T1000 (cell line): ENCODE measurements at regions not wholly inside any gene's neighbourhood (a gene's known extent, or its start where the extent isn't known, plus 50 kb on each side); places are given as distances from the start of the nearest gene placed in this dataset.

ENCODE experiments used
- DNase-seq: peaks from one replicate; lab custom pipeline; 2025; ENCODE audit warnings: mixed read lengths; lab: John Stamatoyannopoulos, UW

GRCh38 chr12:75974323-75975187, 57.0 kb downstream of the PHLDA1 start:
- DNase-seq, result no peak

DNA sequence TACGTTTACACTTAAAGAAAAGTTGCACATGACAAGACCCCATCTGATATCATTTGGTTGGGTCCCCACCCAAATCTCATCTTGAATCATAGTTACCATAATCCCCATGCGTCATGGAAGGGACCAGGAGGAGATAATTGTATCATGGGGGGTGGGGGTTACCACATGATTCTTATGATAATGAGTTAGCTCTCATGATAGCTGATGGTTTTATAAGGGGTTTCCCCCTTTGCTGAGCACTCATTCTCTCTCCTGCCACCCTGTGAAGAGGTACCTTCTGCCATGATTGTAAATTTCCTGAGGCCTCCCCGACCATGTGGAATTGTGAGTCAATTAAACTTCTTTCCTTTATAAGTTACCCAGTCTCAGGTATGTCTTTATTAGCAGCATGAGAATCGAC, 60.3 kb downstream of the PHLDA1 start:
- no peak for DNase-seq

GRCh38 chr12:75970310-75970709, 61.3 kb downstream of the PHLDA1 start:
- no peak for DNase-seq

GRCh38 chr12:75969768-75970167, 61.8 kb downstream of the PHLDA1 start:
- DNase-seq, result no peak

DNA sequence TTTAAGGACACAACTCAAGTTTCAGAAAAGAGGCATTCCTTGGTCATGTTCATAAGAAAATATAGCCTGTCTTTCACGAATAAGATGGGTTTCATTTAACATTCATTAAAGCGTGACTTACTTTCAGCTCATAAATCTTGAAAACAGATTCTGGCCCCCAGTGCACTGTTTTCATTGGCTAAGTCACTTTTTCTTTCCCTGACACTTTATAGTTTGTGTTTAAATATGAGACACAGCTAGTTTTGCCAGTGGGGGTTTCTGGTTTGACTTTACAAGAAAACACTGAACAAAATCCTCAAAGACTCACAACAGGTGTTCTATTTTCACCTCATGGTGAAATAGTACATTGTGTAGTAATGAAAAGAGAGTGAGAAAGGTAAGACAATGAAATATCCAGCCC, 65.9 kb downstream of the PHLDA1 start:
- no peak for DNase-seq

- DNase-seq, result no peak
Measured at GRCh38 chr12:75964150-75964549, 67.4 kb downstream of the PHLDA1 start.

DNA sequence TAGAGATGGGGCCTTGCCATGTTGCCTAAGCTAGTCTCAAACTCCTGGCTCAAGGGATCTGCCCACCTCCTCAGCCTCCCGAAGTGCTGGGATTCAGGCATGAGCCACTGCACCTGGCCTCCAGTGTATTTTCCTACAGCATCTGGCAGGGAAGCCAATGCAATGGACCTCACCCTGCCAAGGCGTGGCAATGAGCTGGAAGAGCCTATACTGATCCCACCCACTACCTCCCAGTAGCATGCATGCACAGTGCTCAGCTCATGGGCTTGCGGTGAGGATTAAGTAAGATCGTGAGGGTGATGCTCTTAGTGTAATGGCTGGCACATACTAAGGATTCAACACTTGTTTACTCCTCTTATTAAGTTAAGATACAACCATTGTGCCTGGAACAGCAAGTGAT, 69.7 kb downstream of the PHLDA1 start:
- DNase-seq, result no peak

GRCh38 chr12:75960954-75961661, 70.5 kb downstream of the PHLDA1 start:
- no peak for DNase-seq

GRCh38 chr12:75960086-75960910, 71.3 kb downstream of the PHLDA1 start:
- DNase-seq, result no peak

- DNase-seq, result no peak
Measured at GRCh38 chr12:75959506-75959905, 72.1 kb downstream of the PHLDA1 start.

DNA sequence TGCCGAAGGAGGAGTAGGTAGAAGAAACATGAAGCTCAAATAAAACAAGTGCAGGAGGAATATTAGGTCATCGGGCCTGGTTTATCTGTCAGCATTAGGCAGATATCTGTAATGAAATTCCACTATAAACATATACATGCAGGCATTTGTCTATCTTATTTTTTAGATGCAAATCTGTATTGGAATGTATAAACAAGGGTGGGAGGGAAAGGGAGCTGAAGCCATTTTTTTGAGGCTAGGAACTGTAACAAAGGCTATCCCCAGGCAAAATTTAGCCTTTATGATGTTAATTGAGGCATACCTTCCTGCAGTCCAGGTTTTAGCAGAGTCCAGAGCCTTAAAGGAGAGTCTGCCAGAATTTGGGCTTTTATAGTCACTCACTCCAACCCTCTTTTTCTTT, 72.5 kb downstream of the PHLDA1 start:
- no peak for DNase-seq

DNA sequence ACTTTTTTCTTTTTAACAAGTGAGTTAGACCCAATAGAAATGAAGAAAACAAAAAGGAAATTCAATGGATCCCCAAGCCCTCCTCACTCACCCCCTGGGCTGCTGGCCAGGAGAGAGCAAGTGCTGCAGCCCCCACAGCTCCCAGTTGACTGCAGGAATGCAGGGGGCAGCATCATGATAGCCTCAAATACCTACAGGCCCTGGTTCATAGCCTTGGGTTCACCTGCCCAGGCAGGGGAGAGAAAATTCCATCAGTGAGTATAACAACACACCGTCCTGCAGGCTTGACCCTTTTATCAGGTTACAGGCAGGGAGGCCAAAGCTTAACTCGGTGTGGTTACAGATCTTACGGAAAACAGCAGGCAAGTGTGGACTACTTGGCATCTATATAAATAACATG, 76.3 kb downstream of the PHLDA1 start:
- DNase-seq, result no peak

DNA sequence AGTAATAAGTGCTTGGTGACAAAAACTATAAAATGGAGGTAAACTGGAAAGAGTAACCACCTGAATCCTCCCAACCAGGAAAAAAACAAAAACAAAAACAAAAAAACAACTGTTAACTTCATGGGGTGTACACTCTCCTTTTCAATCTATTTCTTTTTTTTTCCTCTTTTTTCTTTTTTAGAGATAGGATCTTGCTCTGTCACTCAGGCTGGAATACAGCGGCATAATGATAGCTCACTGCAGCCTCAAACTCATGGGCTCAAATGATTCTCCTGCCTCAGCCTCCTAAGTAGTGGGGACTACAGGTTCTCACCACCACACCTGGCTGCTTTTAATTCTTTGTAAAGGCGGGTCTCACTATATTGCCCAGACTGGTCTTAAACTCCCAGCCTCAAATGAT, 76.8 kb downstream of the PHLDA1 start:
- DNase-seq, result no peak

DNA sequence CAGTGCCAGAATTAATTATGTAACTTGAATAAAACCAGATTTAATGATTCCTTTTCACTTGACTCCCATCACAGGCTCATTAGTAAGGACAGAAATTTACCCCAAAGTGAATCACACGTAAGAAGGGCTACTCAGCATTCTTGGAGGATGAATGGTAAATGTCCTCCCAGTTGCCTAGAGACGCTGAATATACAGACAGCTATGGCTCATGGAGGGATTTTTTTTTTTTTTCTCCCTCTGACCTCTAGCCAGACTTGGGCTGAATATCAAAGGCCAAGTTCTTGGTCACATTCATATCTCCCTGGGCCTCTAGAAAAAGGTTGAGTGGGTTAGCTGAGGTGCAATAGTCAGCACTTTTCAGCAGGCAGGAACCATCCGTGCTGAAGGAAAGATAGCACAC, 77.5 kb downstream of the PHLDA1 start:
- DNase-seq, result peak; percentile 40

- DNase-seq, result no peak
Measured at GRCh38 chr12:75953312-75953906, 78.2 kb downstream of the PHLDA1 start.

- DNase-seq, result no peak
Measured at GRCh38 chr12:75951399-75952278, 79.9 kb downstream of the PHLDA1 start.

DNA sequence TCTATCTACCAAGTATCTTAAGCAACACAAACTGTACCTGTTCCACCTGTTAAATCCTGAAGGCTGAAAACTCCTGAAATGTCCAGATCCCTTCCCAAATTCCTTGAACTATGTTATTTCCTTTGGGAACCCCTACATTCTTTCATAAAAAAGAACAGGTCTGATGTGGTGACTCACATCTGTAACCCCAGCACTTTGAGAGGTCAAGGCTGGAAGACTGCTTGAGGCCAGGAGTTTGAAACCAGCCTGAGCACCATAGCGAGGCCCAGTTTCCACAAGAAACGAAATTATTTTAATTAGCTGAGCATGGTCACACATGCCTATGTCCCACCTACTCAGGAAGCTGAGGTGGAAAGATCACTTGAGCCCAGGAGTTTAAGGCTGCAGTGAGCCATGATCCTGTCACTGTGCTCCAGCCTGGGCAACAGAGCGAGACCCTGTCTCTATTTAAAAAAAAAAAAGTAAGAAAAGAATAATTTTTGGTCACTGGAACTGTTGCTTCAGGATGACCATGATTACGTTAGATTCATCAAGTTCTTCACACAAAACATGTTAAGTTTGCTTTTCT, 84.3 kb downstream of the PHLDA1 start:
- DNase-seq, result no peak

DNA sequence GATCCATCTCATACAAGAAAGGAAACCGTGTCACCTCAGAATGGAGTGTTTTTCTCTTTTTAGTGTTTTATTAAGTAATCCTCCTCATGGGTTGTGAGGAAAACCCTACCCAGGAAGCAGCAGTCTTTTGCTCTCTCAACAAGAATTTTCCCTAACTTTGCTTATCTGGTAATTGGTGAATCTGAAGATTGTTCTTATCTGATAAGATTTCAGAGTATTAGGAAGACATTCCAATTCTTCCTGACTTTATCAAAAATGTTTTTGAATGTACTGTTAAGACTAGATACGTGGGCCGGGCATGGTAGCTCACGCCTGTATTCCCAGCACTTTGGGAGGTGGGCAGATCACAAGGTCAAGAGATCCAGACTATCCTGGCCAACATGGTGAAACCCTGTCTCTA, 86.0 kb downstream of the PHLDA1 start:
- DNase-seq, result no peak

DNA sequence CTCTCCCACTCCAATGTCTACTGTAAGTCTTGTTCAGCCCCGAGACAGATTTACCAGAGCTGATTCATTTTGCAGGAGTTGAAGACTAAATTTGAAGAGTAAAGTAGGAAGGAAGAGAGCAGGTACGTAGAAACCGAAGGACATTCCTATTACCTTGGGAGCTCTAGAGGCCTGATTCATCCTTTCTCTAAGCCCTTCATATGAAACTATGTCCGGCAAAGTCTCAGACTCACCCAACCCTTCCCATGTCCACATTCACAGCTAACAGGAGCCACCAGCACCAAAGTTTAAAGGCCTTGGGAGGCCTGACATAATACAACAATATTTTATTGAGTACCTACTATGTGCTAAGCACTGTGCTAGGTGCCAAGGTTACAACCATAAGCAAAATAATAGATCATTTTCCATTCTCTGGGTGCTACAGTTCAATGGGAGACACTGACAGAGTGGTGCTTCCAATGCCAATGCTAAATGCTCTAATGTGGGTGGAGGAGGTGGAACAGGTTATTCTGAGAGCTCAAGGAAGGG, 86.6 kb downstream of the PHLDA1 start:
- DNase-seq, result no peak

DNA sequence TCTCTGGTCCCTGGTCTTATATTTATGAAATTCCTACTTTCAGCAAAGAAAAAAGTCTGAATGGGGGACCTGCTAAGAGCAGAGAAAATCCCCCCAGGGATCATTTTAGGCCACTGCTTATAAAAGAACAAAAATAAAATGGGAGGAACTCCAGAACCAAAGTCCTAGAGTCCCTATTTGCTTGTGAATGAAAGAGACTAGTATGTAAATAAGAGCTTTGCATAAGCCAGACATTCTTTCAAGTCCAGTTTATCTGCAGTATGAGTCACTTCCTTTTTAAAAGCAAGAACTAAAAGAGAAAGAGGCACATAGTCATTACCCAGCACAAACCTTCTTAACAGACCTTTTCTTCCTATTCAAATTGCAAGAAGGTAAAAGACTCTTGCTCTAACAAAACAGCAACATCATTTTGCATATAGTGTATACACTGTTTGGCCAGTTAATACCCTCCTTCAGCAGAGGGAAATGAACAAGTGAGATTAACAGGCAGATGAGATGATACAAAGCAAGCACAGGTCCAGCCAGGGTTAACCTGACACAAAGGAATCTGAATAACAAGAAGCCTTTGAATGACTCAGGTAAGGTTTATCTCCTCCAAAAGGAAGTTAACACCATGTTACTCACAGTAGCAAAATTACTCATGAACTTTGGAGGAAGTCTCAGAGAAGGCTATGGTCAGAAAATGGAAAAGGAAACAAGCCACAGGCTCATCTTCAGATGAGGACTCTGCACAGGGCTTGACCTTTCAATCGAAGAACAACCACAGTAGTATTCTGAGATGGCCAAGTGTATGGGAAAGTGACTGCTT, 87.3 kb downstream of the PHLDA1 start:
- no peak for DNase-seq
